ENCODE measurements at regions not wholly inside any gene's neighbourhood (a gene's known extent, or its start where the extent isn't known, plus 50 kb on each side); places are given as distances from the start of the nearest gene placed in this dataset.

- Histone ChIP-seq H3K4ac (replicated peaks; ENCODE audit: insufficient read length, low read depth, low read length) (no peak overlapping the region), H3K4me1 (replicated peaks in 1 of 4; ENCODE audit: control insufficient read depth in 3 of 4, insufficient read depth in 4 of 4, low read length in 3 of 4) (peaks cover 0 to 8% (median 4%) of the 10 kb centered on the region in 4 experiments; a peak in 4 of 7 replicates), H3K9me3 (ENCODE audit: insufficient read depth in 2 of 2, low read depth in 1 of 2, low read length in 1 of 2) (no peaks in the 10 kb centered on the region), H3K27me3 (replicated peaks in 1 of 4; ENCODE audit: control insufficient read depth in 3 of 4, extremely low read depth in 1 of 4, insufficient read depth in 3 of 4, low read length in 3 of 4) (no peaks in the 10 kb centered on the region; a peak in 2 of 7 replicates), H3K4me3 (ENCODE audit: extremely low read depth in 1 of 4, insufficient read depth in 2 of 4, low read depth in 3 of 4, low read length in 4 of 4) (no peak overlapping the region), H3K14ac (ENCODE audit: insufficient read length) (no peak overlapping the region), H2BK12ac (ENCODE audit: low read depth, low read length) (no peak overlapping the region), H2BK120ac (replicated peaks; ENCODE audit: low read depth, low read length) (no peak overlapping the region), H3K27ac (ENCODE audit: low read depth, low read length) (no peak overlapping the region), H3K36me3 (ENCODE audit: control insufficient read depth in 2 of 4, insufficient read depth in 4 of 4, low read length in 3 of 4) (no peaks in the 10 kb centered on the region), H3K4me2 (ENCODE audit: insufficient read depth in 1 of 2, low read depth in 2 of 2, low read length in 2 of 2) (no peak overlapping the region), H3K18ac (ENCODE audit: extremely low read depth, low read length) (no peak overlapping the region), H3K79me1 (ENCODE audit: low read depth, low read length) (no peaks in the 10 kb centered on the region), H3K23ac (ENCODE audit: insufficient read length) (no peak overlapping the region), H2AK5ac (ENCODE audit: low read depth, low read length) (no peak overlapping the region), H3K79me2 (ENCODE audit: control insufficient read depth in 1 of 2, insufficient read depth in 2 of 2, low read length in 2 of 2) (no peaks in the 10 kb centered on the region), H3K56ac (replicated peaks; ENCODE audit: insufficient read length, low read depth, low read length) (no peak overlapping the region), H2BK5ac (ENCODE audit: low read depth, low read length) (no peak overlapping the region), H4K20me1 (replicated peaks in 1 of 2; ENCODE audit: control insufficient read depth in 1 of 2, insufficient read depth in 2 of 2, low read length in 2 of 2) (no peaks in the 10 kb centered on the region), H4K8ac (ENCODE audit: extremely low read depth, insufficient read depth, low read length) (no peak overlapping the region), H2AFZ (ENCODE audit: low read length) (no peak overlapping the region), H4K5ac (ENCODE audit: insufficient read length, low read depth, low read length) (no peak overlapping the region), H4K91ac (replicated peaks; ENCODE audit: insufficient read length, low read length) (no peak overlapping the region), H3K23me2 (ENCODE audit: low read depth, low read length) (no peaks in the 10 kb centered on the region), H3K9ac (replicated peaks in 1 of 4; ENCODE audit: extremely low read depth in 1 of 4, low read depth in 3 of 4, low read length in 3 of 4) (no peak overlapping the region), H2BK20ac (ENCODE audit: low read length) (no peak overlapping the region), H2BK15ac (ENCODE audit: low read length) (0 out of 2 replicates have a peak overlapping the region, but pooled peaks have one; percentile 46)
- ChIA-PET CTCF (ENCODE audit: partially characterized antibody) (interaction anchor here (0.7 to 3.8 kb wide), 25 partner anchors 9 to 869 kb away, joined by 3 to 21 read pairs (median 4); no protein-coding TSS in a partner anchor), POLR2A (ENCODE audit: partially characterized antibody) (no interaction called here)
- DNase-seq (ENCODE audit: low read depth in 1 of 2, low spot score in 2 of 2), result no peak
- TF ChIP-seq TEAD4 (IDR thresholded peaks at IDR 0.05; ENCODE audit: low read depth, low read length), result no peak
- no peak for TF ChIP-seq SAP30 (IDR thresholded peaks at IDR 0.05; ENCODE audit: insufficient read depth, insufficient replicate concordance, low read length)
- TF ChIP-seq RAD21 (IDR thresholded peaks at IDR 0.05 in 1 of 2, conservative IDR thresholded peaks at IDR 0.05 in 1 of 2; ENCODE audit: low read depth in 2 of 2, low read length in 2 of 2), result peak; percentile 35 to 57; a peak in 3 of 4 replicates
- TF ChIP-seq RFX5 (IDR thresholded peaks at IDR 0.05; ENCODE audit: borderline replicate concordance, low read depth, low read length), result no peak
- no peak for TF ChIP-seq RXRA (IDR thresholded peaks at IDR 0.05; ENCODE audit: insufficient read depth, low read depth, low read length)
- TF ChIP-seq, protein P1, sequence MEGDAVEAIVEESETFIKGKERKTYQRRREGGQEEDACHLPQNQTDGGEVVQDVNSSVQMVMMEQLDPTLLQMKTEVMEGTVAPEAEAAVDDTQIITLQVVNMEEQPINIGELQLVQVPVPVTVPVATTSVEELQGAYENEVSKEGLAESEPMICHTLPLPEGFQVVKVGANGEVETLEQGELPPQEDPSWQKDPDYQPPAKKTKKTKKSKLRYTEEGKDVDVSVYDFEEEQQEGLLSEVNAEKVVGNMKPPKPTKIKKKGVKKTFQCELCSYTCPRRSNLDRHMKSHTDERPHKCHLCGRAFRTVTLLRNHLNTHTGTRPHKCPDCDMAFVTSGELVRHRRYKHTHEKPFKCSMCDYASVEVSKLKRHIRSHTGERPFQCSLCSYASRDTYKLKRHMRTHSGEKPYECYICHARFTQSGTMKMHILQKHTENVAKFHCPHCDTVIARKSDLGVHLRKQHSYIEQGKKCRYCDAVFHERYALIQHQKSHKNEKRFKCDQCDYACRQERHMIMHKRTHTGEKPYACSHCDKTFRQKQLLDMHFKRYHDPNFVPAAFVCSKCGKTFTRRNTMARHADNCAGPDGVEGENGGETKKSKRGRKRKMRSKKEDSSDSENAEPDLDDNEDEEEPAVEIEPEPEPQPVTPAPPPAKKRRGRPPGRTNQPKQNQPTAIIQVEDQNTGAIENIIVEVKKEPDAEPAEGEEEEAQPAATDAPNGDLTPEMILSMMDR (IDR thresholded peaks at IDR 0.05; ENCODE audit: control extremely low read depth in 1 of 3, insufficient read depth in 1 of 3, low read depth in 1 of 3, low read length in 3 of 3), result peak; percentile 55 to 60 (median 55)
- FAIRE-seq, result no peak
- WGBS, 2 experiments (ENCODE audit: extremely low coverage in 1 of 2, insufficient coverage in 1 of 2, insufficient read length in 1 of 2, insufficient replicate concordance in 2 of 2, low coverage in 1 of 2, low lambda C conversion rate in 2 of 2, missing lambda C conversion rate in 1 of 2), result 87% methylated on average over 5 of the region's 5 CpGs; no CpG with 5 or more reads in 1 of the 2 experiments
Measured at GRCh38 chr9:93861736-93862358, 93.3 kb downstream of the BARX1 start.
